22Rv1 (cell line): ENCODE measurements at regions not wholly inside any gene's neighbourhood (a gene's known extent, or its start where the extent isn't known, plus 50 kb on each side); places are given as distances from the start of the nearest gene placed in this dataset.

Experiments used
- H3K27ac ChIP-seq: fragments of 450-650 bp; 2 replicates; pipeline ENCODE4 v1.5.1; 2017
- CTCF ChIP-seq: fragments of 450-650 bp; IDR thresholded peaks from 2 replicates; pipeline ENCODE4 v1.5.1; 2017; ENCODE audit warnings: mild to moderate bottlenecking
- ZFX ChIP-seq: fragments of 450-650 bp; IDR thresholded peaks from 2 replicates; pipeline ENCODE4 v1.6.1; 2017; ENCODE audit warnings: antibody characterized with exemption, borderline replicate concordance

- H3K27ac ChIP-seq: no peak overlapping the region
- TF ChIP-seq CTCF (no peak), ZFX (no peak)
Observed at GRCh38 chr4:17038510-17039176, 140.2 kb upstream of the LDB2 start.

DNA sequence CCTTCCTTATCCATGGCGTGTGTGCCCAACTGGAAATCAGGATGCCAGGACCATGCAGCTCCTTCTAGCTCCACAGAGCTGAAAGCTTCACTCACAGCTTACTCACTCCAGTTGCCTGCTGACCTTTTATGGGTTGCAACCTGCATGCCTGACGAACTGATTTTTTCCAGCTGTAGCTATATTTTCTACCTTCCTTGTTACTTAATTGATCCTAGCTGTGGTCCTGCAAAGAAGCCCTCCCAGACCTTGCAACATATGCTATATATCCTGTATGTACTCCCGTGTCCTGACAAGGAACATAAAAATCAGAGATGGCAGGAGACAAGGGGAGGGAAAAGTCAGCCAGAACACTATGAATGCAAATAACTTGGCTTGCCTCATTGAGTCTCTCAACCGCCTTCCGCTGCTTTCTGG lies 135.3 kb upstream of the LDB2 start:
- no peak for TF ChIP-seq ZFX
- no peak for TF ChIP-seq CTCF
- H3K27ac ChIP-seq: no peak overlapping the region

GRCh38 chr4:17033025-17033767 lies 134.8 kb upstream of the LDB2 start:
- TF ChIP-seq CTCF: no peak
- no peak for TF ChIP-seq ZFX
- H3K27ac ChIP-seq: no peak overlapping the region

- no peak overlapping the region for H3K27ac ChIP-seq
- no peak for TF ChIP-seq ZFX
- no peak for TF ChIP-seq CTCF
Observed at GRCh38 chr4:17030543-17030942, 132.1 kb upstream of the LDB2 start.

- TF ChIP-seq ZFX (no peak), CTCF (no peak)
Observed at GRCh38 chr4:17029964-17030363, 131.5 kb upstream of the LDB2 start.

DNA sequence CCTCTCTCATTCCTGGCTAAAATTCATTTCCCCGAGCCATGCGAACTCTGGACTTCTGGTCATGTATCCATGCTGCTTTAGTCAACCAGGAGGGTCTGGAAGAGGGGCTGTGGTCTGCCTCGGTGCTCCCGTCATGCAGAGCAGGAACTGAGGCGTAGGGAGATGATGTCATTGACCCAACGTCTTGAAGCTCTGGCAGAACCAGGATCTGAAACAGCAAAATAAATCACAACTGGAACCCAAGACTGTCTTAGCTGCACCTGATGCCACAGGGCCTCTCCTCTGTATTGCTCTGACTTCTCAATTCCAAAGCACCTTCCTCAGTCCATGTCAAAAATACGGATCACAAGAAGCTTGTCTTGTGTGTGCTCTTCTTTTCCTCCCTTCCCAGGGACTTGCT lies 131.0 kb upstream of the LDB2 start:
- no peak for TF ChIP-seq ZFX
- no peak for TF ChIP-seq CTCF
- H3K27ac ChIP-seq: no peak overlapping the region

More at GRCh38 chr4:17029964-17030363, 131.5 kb upstream of the LDB2 start:
- no peak overlapping the region for H3K27ac ChIP-seq

- H3K27ac ChIP-seq: no peak overlapping the region
- TF ChIP-seq ZFX (no peak), CTCF (no peak)
Observed at GRCh38 chr4:17027495-17027894, 129.1 kb upstream of the LDB2 start.
